Activated CD8-positive, alpha-beta T cell treated with anti-CD3 and anti-CD28 coated beads for 36 hours (primary cell): ENCODE measurements at regions not wholly inside any gene's neighbourhood (a gene's known extent, or its start where the extent isn't known, plus 50 kb on each side); places are given as distances from the start of the nearest gene placed in this dataset.
"Not testable (repeated sequence)": the region's sequence is repeated elsewhere in the genome, so short reads cannot be mapped to it uniquely, and the experiment has no call there.

ENCODE experiments used
- ATAC-seq: fragments of 200-7000 bp; cut with Tn5 transposase; one replicate; pipeline ENCODE4 v1.10.0; 2021; ENCODE audit warnings: mild to moderate bottlenecking, moderate library complexity
- CTCF ChIA-PET: fragments of 350-600 bp; sonication (Branson Sonifier 250); formaldehyde crosslinking; loops from one replicate; lab custom pipeline; 2021; ENCODE audit warnings: antibody characterized with exemption; lab: Charles Lee
- POLR2A ChIA-PET: fragments of 350-600 bp; sonication (Branson Sonifier 250); formaldehyde crosslinking; loops from one replicate; lab custom pipeline; 2021; ENCODE audit warnings: antibody characterized with exemption; lab: Charles Lee
- DNase-seq: peaks from one replicate; pipeline ENCODE4 v3.0.0-alpha.2; 2020
- H3K27ac Mint-ChIP-seq: one replicate; pipeline ENCODE4 v1.8.0; 2021; ENCODE audit warnings: mild to moderate bottlenecking, mixed read lengths
- H3K27me3 Mint-ChIP-seq: one replicate; pipeline ENCODE4 v1.8.0; 2021; ENCODE audit warnings: mixed read lengths
- H3K36me3 Mint-ChIP-seq: one replicate; pipeline ENCODE4 v1.8.0; 2021; ENCODE audit warnings: low read depth, mixed read lengths
- H3K4me1 Mint-ChIP-seq: one replicate; pipeline ENCODE4 v1.8.0; 2021; ENCODE audit warnings: low read depth, mixed read lengths
- H3K4me3 Mint-ChIP-seq: one replicate; pipeline ENCODE4 v1.8.0; 2021; ENCODE audit warnings: mild to moderate bottlenecking, moderate library complexity, mixed read lengths
- H3K9me3 Mint-ChIP-seq: one replicate; pipeline ENCODE4 v1.8.0; 2021; ENCODE audit warnings: mixed read lengths
- CTCF ChIP-seq: fragments of 200-600 bp; IDR thresholded peaks from one replicate; pipeline ENCODE4 v1.8.0; 2022; ENCODE audit warnings: antibody characterized with exemption, mild to moderate bottlenecking
- intact Hi-C: fragments of 100-400 bp; cut with micrococcal nuclease; formaldehyde crosslinking; loops from one replicate; pipeline ENCODE4 v1.10.0; 2022

GRCh38 chr3:150345021-150345538 is 63.0 kb upstream of the TSC22D2 start:
- Mint-ChIP-seq H3K9me3 (no peaks in the 10 kb centered on the region), H3K4me3 (no peak overlapping the region), H3K36me3 (no peaks in the 10 kb centered on the region), H3K27ac (no peak overlapping the region), H3K4me1 (peaks cover 5% of the 10 kb centered on the region), H3K27me3 (peaks cover 3% of the 10 kb centered on the region)
- ChIA-PET CTCF (no interaction called here), POLR2A (no interaction called here)
- intact Hi-C loops, result no loop called here
- DNase-seq, result no peak
- ATAC-seq, result no peak
- TF ChIP-seq CTCF, result no peak

- ChIA-PET CTCF (no interaction called here), POLR2A (no interaction called here)
- DNase-seq (no peak), ATAC-seq (no peak)
- Mint-ChIP-seq H3K36me3 (no peaks in the 10 kb centered on the region), H3K9me3 (no peaks in the 10 kb centered on the region), H3K4me1 (peaks cover 5% of the 10 kb centered on the region), H3K4me3 (no peak overlapping the region), H3K27me3 (peaks cover 3% of the 10 kb centered on the region), H3K27ac (no peak overlapping the region)
- intact Hi-C loops, result no loop called here
- TF ChIP-seq CTCF, result no peak
Observed at GRCh38 chr3:150344079-150344759, 63.9 kb upstream of the TSC22D2 start.

GRCh38 chr3:150342896-150343467 is 65.1 kb upstream of the TSC22D2 start:
- H3K4me1 Mint-ChIP-seq, result no peaks in the 10 kb centered on the region
- ChIA-PET POLR2A (no interaction called here), CTCF (no interaction called here)
- DNase-seq, result no peak
- H3K9me3 Mint-ChIP-seq, result no peaks in the 10 kb centered on the region
- no peak overlapping the region for H3K27ac Mint-ChIP-seq
- no peak for ATAC-seq
- no peaks in the 10 kb centered on the region for H3K36me3 Mint-ChIP-seq
- H3K4me3 Mint-ChIP-seq, result no peak overlapping the region
- H3K27me3 Mint-ChIP-seq, result peaks cover 13% of the 10 kb centered on the region
- TF ChIP-seq CTCF, result no peak
- intact Hi-C loops, result no loop called here

GRCh38 chr3:150341891-150342290 is 66.2 kb upstream of the TSC22D2 start:
- Mint-ChIP-seq H3K36me3 (no peaks in the 10 kb centered on the region), H3K27ac (no peak overlapping the region), H3K4me3 (no peak overlapping the region), H3K4me1 (no peaks in the 10 kb centered on the region), H3K9me3 (no peaks in the 10 kb centered on the region), H3K27me3 (peaks cover 15% of the 10 kb centered on the region)
- intact Hi-C loops, result no loop called here
- no peak for ATAC-seq
- ChIA-PET POLR2A (no interaction called here), CTCF (no interaction called here)
- no peak for DNase-seq
- TF ChIP-seq CTCF, result no peak

GRCh38 chr3:150336363-150336762 is 71.7 kb upstream of the TSC22D2 start:
- POLR2A ChIA-PET, H3K4me1 Mint-ChIP-seq, H3K4me3 Mint-ChIP-seq, H3K27ac Mint-ChIP-seq, intact Hi-C loops, ATAC-seq, H3K36me3 Mint-ChIP-seq, H3K9me3 Mint-ChIP-seq, CTCF ChIA-PET, DNase-seq: not testable (repeated sequence)
- peaks cover 15% of the 10 kb centered on the region for H3K27me3 Mint-ChIP-seq
